GM12874 (cell line): ENCODE measurements at regions not wholly inside any gene's neighbourhood (a gene's known extent, or its start where the extent isn't known, plus 50 kb on each side); places are given as distances from the start of the nearest gene placed in this dataset.

ENCODE experiments used
- CTCF ChIP-seq: IDR thresholded peaks from 2 replicates; pipeline ENCODE4 v1.5.1; 2011; ENCODE audit warnings: low read depth, mild to moderate bottlenecking, control low read depth, low read length, moderate library complexity; ENCODE audit not compliant: insufficient read depth

GRCh38 chr15:38002883-38003477 lies 68.5 kb downstream of the TMCO5A start:
- TF ChIP-seq CTCF = peak; percentile 74

GRCh38 chr15:38004218-38004861 lies 69.9 kb downstream of the TMCO5A start:
- TF ChIP-seq CTCF = no peak

GRCh38 chr15:38005953-38006808 lies 71.7 kb downstream of the TMCO5A start:
- TF ChIP-seq CTCF = no peak

GRCh38 chr15:38010395-38010794 lies 76.0 kb downstream of the TMCO5A start:
- no peak for TF ChIP-seq CTCF

- TF ChIP-seq CTCF = no peak
Observed at GRCh38 chr15:38012894-38013293, 78.5 kb downstream of the TMCO5A start.

GRCh38 chr15:38017721-38018120 lies 83.3 kb downstream of the TMCO5A start:
- no peak for TF ChIP-seq CTCF

GRCh38 chr15:38019066-38019465 lies 84.6 kb downstream of the TMCO5A start:
- no peak for TF ChIP-seq CTCF
